ENCODE measurements at regions not wholly inside any gene's neighbourhood (a gene's known extent, or its start where the extent isn't known, plus 50 kb on each side); places are given as distances from the start of the nearest gene placed in this dataset.

GRCh38 chr7:45457591-45457990 is 116.6 kb upstream of the ADCY1 start:
- TF ChIP-seq JUNB (IDR thresholded peaks at IDR 0.05; ENCODE audit: unreplicated experiment) = no peak
- TF ChIP-seq CTCF (conservative IDR thresholded peaks at IDR 0.05; ENCODE audit: low read depth in 2 of 2) = no peak
- TF ChIP-seq CREB1 (CRISPR knock-in tag; IDR thresholded peaks at IDR 0.05; ENCODE audit: low read depth) = no peak
- TF ChIP-seq EZH2phosphoT487 (IDR thresholded peaks at IDR 0.05; ENCODE audit: unreplicated experiment) = no peak
- no peak for TF ChIP-seq POLR2AphosphoS5 (IDR thresholded peaks at IDR 0.05; ENCODE audit: low read depth)
- TF ChIP-seq EZH2 (IDR thresholded peaks at IDR 0.05; ENCODE audit: low read depth, unreplicated experiment) = no peak
- TF ChIP-seq REST (IDR thresholded peaks at IDR 0.05; ENCODE audit: unreplicated experiment) = no peak
- no peak for TF ChIP-seq ETS1 (IDR thresholded peaks at IDR 0.05)
- no peak for TF ChIP-seq ZNF114 (CRISPR knock-in tag; IDR thresholded peaks at IDR 0.05)
- no peak for TF ChIP-seq STAT1 (IDR thresholded peaks at IDR 0.05; ENCODE audit: unreplicated experiment)

All from GM23338 (cell line).